K562 (cell line): ENCODE measurements at regions not wholly inside any gene's neighbourhood (a gene's known extent, or its start where the extent isn't known, plus 50 kb on each side); places are given as distances from the start of the nearest gene placed in this dataset.

Experiments used
- ATAC-seq: fragments of 200-7000 bp; cut with Tn5 transposase; 3 replicates; pipeline ENCODE4 v1.9.1; 2020; ENCODE audit warnings: moderate library complexity
- BruUV-seq: library from RNA; stranded (reverse); fragments of 400-500 nt; replicated peaks from 2 replicates; lab custom pipeline; 2021; lab: Mats Ljungman, UMichigan
- CTCF ChIA-PET: fragments of 300-600 bp; formaldehyde crosslinking; extraction: SDS; loops from one replicate; lab custom pipeline; 2021; ENCODE audit warnings: low intra/inter-chr PET ratio; lab: Yijun Ruan, JAX
- POLR2A ChIA-PET: fragments of 300-600, 350-650 bp; sonication (Branson Sonifier 250); formaldehyde crosslinking; extraction: SDS; loops from one replicate; lab custom pipeline; 2021; ENCODE audit warnings: antibody characterized with exemption, inconsistent platforms; lab: Yijun Ruan, JAX
- DNase-seq, 4 experiments: peaks; one replicate each; pipeline versions ENCODE4 v3.0.0 to v3.0.0-alpha.2; 2011 to 2018; ENCODE audit warnings: low spot score in 3 of 4, mixed read lengths in 3 of 4; ENCODE audit errors: extremely low read depth in 1 of 4
- FAIRE-seq: peaks from 2 replicates; lab custom pipeline; 2011; peaks lifted over from hg19 to GRCh38; lab: Jason Lieb, UNC
- H2AFZ ChIP-seq: 2 replicates; pipeline ENCODE4 v1.6.0; 2011; ENCODE audit warnings: low read depth, low read length, control low read depth, inconsistent platforms
- H3K27ac ChIP-seq: fragments of 200-600 bp; 3 replicates; pipeline ENCODE4 v1.8.0; 2011; ENCODE audit warnings: low read depth, mild to moderate bottlenecking, control low read depth, inconsistent platforms, low read length, moderate library complexity, mixed read lengths; ENCODE audit errors: extremely low read depth
- H3K27me3 ChIP-seq, 2 experiments: fragments of 300-600 bp in 1 of 2; 2 replicates in 1 of 2; 3 replicates in 1 of 2; pipeline versions ENCODE4 v1.6.0 to v1.8.0; 2011; ENCODE audit warnings: inconsistent platforms in 2 of 2, low read length in 2 of 2, mild to moderate bottlenecking in 1 of 2, mixed read lengths in 1 of 2, moderate library complexity in 1 of 2; ENCODE audit not compliant: control insufficient read depth in 2 of 2, insufficient read depth in 2 of 2
- H3K36me3 ChIP-seq: fragments of 300-600 bp; 3 replicates; pipeline ENCODE4 v1.8.0; 2011; ENCODE audit warnings: mild to moderate bottlenecking, low read length, inconsistent platforms; ENCODE audit not compliant: control insufficient read depth, insufficient read depth
- H3K4me1 ChIP-seq, 2 experiments: fragments of 200-600 bp in 1 of 2; replicated peaks in 1 of 2; 2 replicates in 1 of 2; 3 replicates in 1 of 2; pipeline versions ENCODE4 v1.5.1 to v1.8.0; 2011; ENCODE audit warnings: inconsistent platforms in 2 of 2, low read length in 2 of 2, mild to moderate bottlenecking in 1 of 2, mixed read lengths in 1 of 2, moderate library complexity in 1 of 2; ENCODE audit not compliant: control insufficient read depth in 2 of 2, insufficient read depth in 2 of 2
- H3K4me2 ChIP-seq: 2 replicates; pipeline ENCODE4 v1.6.1; 2011; ENCODE audit warnings: low read length, control low read depth, inconsistent platforms, mixed read lengths; ENCODE audit not compliant: insufficient read depth
- H3K4me3 ChIP-seq: fragments of 200-600 bp; sonication (generic), shearing (Covaris generic); 2 replicates; pipeline ENCODE4 v1.5.1; 2016; ENCODE audit warnings: control low read depth, inconsistent platforms
- H3K79me2 ChIP-seq: fragments of 200-600 bp; 3 replicates; pipeline ENCODE4 v1.8.0; 2011; ENCODE audit warnings: low read length, inconsistent platforms; ENCODE audit not compliant: control insufficient read depth, insufficient read depth
- H3K9ac ChIP-seq, 2 experiments: 2 replicates each; pipeline versions ENCODE4 v1.6.0 to v1.6.1; 2011; ENCODE audit warnings: low read depth in 2 of 2, low read length in 2 of 2, control low read depth in 1 of 2, inconsistent platforms in 1 of 2, mild to moderate bottlenecking in 1 of 2, mixed read lengths in 1 of 2; ENCODE audit not compliant: insufficient read depth in 1 of 2
- H3K9me1 ChIP-seq: one replicate; pipeline ENCODE4 v1.6.0; 2011; ENCODE audit warnings: inconsistent platforms, mild to moderate bottlenecking, low read length, moderate library complexity; ENCODE audit not compliant: control insufficient read depth, insufficient read depth
- H3K9me3 ChIP-seq: replicated peaks from 2 replicates; pipeline ENCODE4 v1.5.1; 2011; ENCODE audit warnings: low read depth, low read length, inconsistent platforms; ENCODE audit not compliant: control insufficient read depth, insufficient read depth
- H4K20me1 ChIP-seq: replicated peaks from 2 replicates; pipeline ENCODE4 v1.6.1; 2011; ENCODE audit warnings: low read length, inconsistent platforms, mixed read lengths; ENCODE audit not compliant: control insufficient read depth, insufficient read depth
- CEBPZ ChIP-seq: fragments of 150-350 bp; IDR thresholded peaks from 2 replicates; pipeline ENCODE4 v1.6.1; 2014; ENCODE audit warnings: low read depth, mild to moderate bottlenecking, low read length, borderline replicate concordance
- E2F5 ChIP-seq: sonication (generic); formaldehyde crosslinking; IDR thresholded peaks from 2 replicates; pipeline ENCODE4 v1.8.0; 2022; ENCODE audit warnings: mild to moderate bottlenecking, missing genetic modification reagents
- GABPA ChIP-seq: fragments of 200-800 bp; sonication (Bioruptor generic); conservative IDR thresholded peaks from 2 replicates; pipeline ENCODE4 v1.6.1; 2016; ENCODE audit warnings: low read depth, missing genetic modification characterization, missing compliant biosample characterization
- HMGN3 ChIP-seq: IDR thresholded peaks from 2 replicates; pipeline ENCODE4 v1.6.1; 2011; ENCODE audit warnings: borderline replicate concordance, low read depth, mild to moderate bottlenecking, mixed read lengths, low read length; ENCODE audit not compliant: insufficient read length; ENCODE audit errors: extremely low read depth
- KAT7 ChIP-seq: sonication (generic); formaldehyde crosslinking; IDR thresholded peaks from 2 replicates; pipeline ENCODE4 v1.8.0; 2022; ENCODE audit warnings: missing genetic modification reagents, mild to moderate bottlenecking, borderline replicate concordance
- MAFG ChIP-seq: fragments of 450-650 bp; conservative IDR thresholded peaks from 2 replicates; pipeline ENCODE4 v1.6.1; 2016; ENCODE audit warnings: missing genetic modification characterization, missing compliant biosample characterization
- PHF21A ChIP-seq: fragments of 450-650 bp; IDR thresholded peaks from 2 replicates; pipeline ENCODE4 v1.6.1; 2017; ENCODE audit warnings: low read depth, borderline replicate concordance
- TBL1XR1 ChIP-seq, 2 experiments: IDR thresholded peaks; 2 replicates each; pipeline ENCODE4 v1.6.1; 2012; ENCODE audit warnings: improper control_type of control experiment in 2 of 2, low read length in 2 of 2, mild to moderate bottlenecking in 1 of 2
- ZNF639 ChIP-seq, 2 experiments: fragments of 200-800 bp in 1 of 2; sonication (Bioruptor generic) in 1 of 2; sonication (generic) in 1 of 2; formaldehyde crosslinking in 1 of 2; IDR thresholded peaks in 1 of 2; conservative IDR thresholded peaks in 1 of 2; 2 replicates each; pipeline versions ENCODE4 v1.5.0 to v1.6.1; 2016 to 2020; ENCODE audit warnings: missing compliant biosample characterization in 1 of 2, missing genetic modification characterization in 1 of 2, missing genetic modification reagents in 1 of 2
- ZNF75A ChIP-seq: fragments of 450-650 bp; formaldehyde crosslinking; IDR thresholded peaks from 2 replicates; pipeline ENCODE4 v1.4.0; 2020; ENCODE audit warnings: mild to moderate bottlenecking
- WGBS: fragments of 100-300 bp; shearing (Covaris generic); methylation state at CpG from one replicate; pipeline ENCODE4 v1.1.6; 2016; ENCODE audit warnings: low coverage, mixed read lengths; ENCODE audit not compliant: insufficient coverage; ENCODE audit errors: missing lambda C conversion rate; 5-methylcytosine and 5-hydroxymethylcytosine counted together
- in situ Hi-C: fragments of 300-500 bp; cut with MboI; formaldehyde crosslinking; loops from 4 replicates; pipeline ENCODE4 v1.15.0; 2018; ENCODE audit warnings: inconsistent platforms, mixed read lengths
- intact Hi-C: fragments of 100-400 bp; cut with micrococcal nuclease; formaldehyde crosslinking; loops from 2 replicates; pipeline ENCODE4 v1.14.2; 2022

- no peak overlapping the region for H3K27ac ChIP-seq
- no peak overlapping the region for H3K4me3 ChIP-seq
- ATAC-seq (no peak), DNase-seq (no peak), FAIRE-seq (no peak)
- H3K4me2 ChIP-seq: no peak overlapping the region
- no peaks in the 10 kb centered on the region for H3K4me1 ChIP-seq
- H2AFZ ChIP-seq: no peak overlapping the region
- H4K20me1 ChIP-seq: no peaks in the 10 kb centered on the region
- intact Hi-C loops: no loop called here
- in situ Hi-C loops: no loop called here
- no TSS peak for BruUV-seq
- H3K9me3 ChIP-seq: no peaks in the 10 kb centered on the region; the same call in 1 of the 2 replicates
- no peaks in the 10 kb centered on the region for H3K27me3 ChIP-seq
- H3K79me2 ChIP-seq: no peaks in the 10 kb centered on the region
- H3K9me1 ChIP-seq: no peaks in the 10 kb centered on the region
- ChIA-PET CTCF (no interaction called here), POLR2A (no interaction called here)
- H3K36me3 ChIP-seq: no peaks in the 10 kb centered on the region
- no peak for TF ChIP-seq HMGN3
- no peak overlapping the region for H3K9ac ChIP-seq
- WGBS: 2% methylated on average over 4 of the region's 4 CpGs
Observed at GRCh38 chr2:4635289-4635688, 931.9 kb downstream of the DCDC2C start.

GRCh38 chr2:4653991-4654390, 950.6 kb downstream of the DCDC2C start:
- BruUV-seq: no TSS peak
- Histone ChIP-seq H3K27me3 (no peaks in the 10 kb centered on the region), H3K9ac (no peak overlapping the region), H3K4me2 (no peak overlapping the region), H3K27ac (no peak overlapping the region), H3K9me1 (no peaks in the 10 kb centered on the region), H3K79me2 (no peaks in the 10 kb centered on the region), H2AFZ (no peak overlapping the region), H3K4me3 (no peak overlapping the region), H3K9me3 (no peaks in the 10 kb centered on the region), H4K20me1 (no peaks in the 10 kb centered on the region), H3K36me3 (no peaks in the 10 kb centered on the region), H3K4me1 (no peaks in the 10 kb centered on the region)
- WGBS: 0% methylated on average over 1 of the region's 1 CpG
- intact Hi-C loops: no loop called here
- ATAC-seq (no peak), FAIRE-seq (no peak), DNase-seq (no peak)
- ChIA-PET CTCF (no interaction called here), POLR2A (no interaction called here)
- in situ Hi-C loops: no loop called here
- TF ChIP-seq CEBPZ (no peak), E2F5 (no peak), GABPA (tag) (no peak), ZNF75A (CRISPR knock-in tag) (no peak), ZNF639 (CRISPR knock-in tag; conservative IDR thresholded peaks at IDR 0.05 in 1 of 2, IDR thresholded peaks at IDR 0.05 in 1 of 2) (no peak), TBL1XR1 (IDR thresholded peaks at IDR 0.05; ENCODE audit: low read length in 2 of 2) (no peak), KAT7 (CRISPR knock-in tag) (no peak), PHF21A (no peak), MAFG (tag) (no peak)
